SW 1271 (cell line): ENCODE measurements at regions not wholly inside any gene's neighbourhood (a gene's known extent, or its start where the extent isn't known, plus 50 kb on each side); places are given as distances from the start of the nearest gene placed in this dataset.
A peak's percentile ranks its signal among the peaks of the same experiment; 100 is the strongest.
"Not testable (repeated sequence)": the region's sequence is repeated elsewhere in the genome, so short reads cannot be mapped to it uniquely, and the experiment has no call there.

Experiments
- DNase-seq, 2 experiments: peaks; one replicate each; lab custom pipeline; 2025; lab: John Stamatoyannopoulos, UW

DNA sequence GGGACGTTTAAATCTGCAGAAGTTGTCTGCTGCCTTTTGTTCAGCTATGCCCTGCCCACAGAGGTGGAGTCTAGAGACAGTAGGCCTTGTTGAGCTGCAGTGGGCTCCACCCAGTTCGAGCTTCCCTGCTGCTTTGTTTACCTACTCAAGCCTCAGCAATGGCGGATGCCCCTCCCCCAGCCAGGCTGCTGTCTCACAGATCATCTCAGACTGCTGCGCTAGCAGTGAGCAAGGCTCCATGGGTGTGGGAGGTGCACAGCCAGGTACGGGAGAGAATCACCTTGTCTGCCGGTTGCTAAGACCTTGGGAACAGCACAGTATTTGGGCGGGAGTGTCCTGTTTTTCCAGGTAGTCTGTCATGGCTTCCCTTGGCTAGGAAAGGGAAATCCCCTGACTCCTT is 114.3 kb upstream of the PALM2AKAP2 start:
- not testable (repeated sequence) for DNase-seq

DNA sequence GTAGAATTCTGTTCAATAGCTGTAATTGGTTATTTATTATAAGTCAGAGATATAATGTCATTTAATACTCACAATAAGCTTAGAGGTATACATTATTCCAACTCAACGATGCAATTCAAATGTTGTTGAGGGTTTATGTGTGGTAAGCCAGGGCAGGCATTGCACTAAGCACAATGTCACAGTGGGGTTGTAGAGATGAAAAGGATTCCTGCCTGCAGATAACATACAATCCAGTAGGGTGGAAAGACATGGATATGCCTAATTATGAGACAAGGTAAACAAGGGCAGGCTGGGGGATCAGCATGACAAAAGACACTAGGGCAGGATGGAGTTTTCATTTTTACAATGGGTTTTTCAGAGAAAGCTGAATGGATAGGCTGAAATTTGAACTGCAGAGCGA is 98.7 kb upstream of the PALM2AKAP2 start:
- DNase-seq, result no peak

DNA sequence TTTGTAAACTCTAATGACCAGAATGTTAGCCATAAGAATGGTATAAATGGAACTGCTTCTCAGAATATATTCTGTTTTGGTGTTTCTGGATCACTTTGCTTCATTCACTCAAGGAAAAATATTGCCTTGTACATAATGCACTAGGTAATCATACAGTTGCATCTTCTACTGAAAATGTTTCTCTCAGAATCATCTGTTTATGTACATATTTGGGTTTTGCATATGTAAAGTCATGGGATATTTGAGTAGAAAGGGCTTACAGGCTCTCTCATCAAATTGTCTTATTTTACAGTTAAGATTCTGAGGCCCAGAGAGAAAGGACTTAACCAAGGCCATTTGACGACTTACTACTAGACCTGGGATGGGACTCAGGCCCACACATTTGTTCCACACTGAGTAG is 97.8 kb upstream of the PALM2AKAP2 start:
- no peak for DNase-seq

DNA sequence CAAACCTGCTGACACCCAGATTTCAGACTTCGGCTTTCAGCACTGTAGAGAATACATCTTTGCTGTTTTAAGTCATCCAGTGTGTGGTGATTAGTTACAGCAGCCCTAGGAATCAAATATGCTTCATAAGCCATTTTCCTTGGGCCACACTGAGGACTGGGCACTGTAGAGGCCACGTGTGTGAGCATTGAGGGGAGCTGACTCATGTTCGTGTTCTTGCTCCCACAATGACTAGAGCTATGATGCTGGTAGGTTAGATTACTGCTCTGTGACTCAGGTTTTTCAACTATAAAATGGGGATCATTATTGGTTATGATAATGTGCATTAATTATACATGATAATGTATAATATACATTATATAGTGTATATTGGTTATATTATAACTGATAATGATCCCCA is 96.5 kb upstream of the PALM2AKAP2 start:
- DNase-seq, result no peak

DNA sequence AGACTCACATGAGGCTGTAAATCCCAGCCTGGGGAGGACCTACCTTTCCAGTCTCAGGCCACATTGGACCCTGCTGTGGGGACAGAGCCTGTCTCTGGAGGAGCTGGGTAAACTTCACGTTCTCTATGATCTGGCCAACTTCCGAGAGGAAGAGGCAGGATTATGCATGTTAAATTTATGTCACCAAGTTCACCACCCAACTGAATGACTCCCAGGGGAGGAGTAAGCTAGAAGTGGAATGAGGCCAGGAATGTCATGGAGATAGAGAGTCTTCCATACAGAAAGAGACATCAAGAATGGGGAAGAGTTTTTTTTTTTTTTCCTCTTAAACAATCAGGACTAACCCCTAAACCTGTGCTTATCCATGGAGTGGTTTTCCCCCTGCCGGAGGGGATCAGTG is 90.3 kb upstream of the PALM2AKAP2 start:
- DNase-seq, result no peak

DNA sequence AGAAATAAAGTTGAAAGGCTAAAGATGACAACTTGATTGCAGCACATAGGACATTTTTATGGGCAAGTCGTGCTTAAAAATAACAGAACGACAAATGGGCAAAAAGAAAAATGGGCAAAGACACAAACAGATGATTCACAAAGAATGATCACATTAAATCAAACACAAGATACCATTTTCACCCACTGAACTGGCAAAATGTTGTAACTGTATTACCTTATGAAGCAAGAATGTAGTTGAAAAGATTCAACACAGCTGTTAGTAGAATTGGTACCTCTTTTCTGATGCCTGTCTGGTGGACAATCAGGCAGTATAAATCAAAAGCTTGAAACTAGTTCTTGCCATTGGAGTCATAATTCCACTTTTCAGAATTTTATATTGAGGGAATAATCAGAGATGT is 81.0 kb upstream of the PALM2AKAP2 start:
- no peak for DNase-seq

DNA sequence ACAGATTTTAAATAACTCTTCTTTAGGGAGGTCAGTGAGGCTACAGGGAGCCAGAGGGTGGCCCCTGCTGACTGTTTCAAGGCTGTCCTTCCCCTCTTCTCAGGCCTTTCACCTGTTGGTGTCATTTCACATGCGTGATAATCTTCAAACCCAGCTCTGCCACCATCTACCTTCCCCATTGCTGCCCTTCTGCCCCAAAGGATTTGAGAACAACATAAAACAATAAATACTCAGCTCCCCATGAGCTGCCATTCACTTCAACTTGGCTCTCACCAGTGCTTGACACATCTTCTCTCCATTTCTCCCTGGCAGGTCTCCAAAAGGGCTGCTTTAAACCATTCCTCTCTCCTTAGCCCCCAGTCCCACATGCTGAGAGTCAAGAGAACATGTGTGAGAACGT is 75.5 kb upstream of the PALM2AKAP2 start:
- no peak for DNase-seq

DNA sequence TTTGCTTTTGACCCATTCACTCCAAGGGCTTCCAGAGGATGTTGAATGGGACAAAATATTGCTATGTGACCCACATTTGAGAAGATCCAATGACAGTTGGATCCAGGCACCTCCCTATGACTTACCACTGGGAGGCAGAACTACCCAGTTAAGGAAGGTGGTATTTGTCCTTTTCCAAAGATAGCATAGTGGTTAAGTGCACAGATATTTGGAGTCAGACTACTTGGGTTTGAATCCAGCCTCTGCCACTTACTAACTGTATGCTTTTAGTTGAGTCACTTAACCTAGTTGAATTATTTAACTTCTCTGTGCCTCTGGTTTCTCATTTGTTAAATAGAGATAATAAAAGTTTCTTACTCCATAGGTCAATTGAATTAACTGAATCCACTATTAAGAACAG is 74.5 kb upstream of the PALM2AKAP2 start:
- peak; percentile 28 to 48 for DNase-seq

DNA sequence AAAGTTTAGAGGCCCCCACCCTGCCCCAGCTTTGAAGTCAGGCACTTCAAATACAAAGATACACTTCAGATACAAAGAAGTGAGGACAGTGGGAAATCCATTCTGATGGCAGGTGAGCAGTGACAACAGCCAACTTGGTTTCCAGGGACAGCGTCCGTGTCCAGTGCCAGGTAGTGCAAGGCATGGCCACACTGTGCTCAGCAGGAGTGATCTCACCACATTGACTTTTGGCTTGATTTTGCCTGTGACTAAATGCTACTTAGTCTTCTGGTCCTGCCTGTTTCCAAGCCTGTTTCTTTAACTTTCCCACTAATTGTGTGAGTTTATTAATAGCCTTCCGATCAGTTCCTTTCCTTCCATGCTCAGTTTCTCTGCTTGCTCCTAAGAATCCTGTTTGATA is 72.6 kb upstream of the PALM2AKAP2 start:
- no peak for DNase-seq

DNA sequence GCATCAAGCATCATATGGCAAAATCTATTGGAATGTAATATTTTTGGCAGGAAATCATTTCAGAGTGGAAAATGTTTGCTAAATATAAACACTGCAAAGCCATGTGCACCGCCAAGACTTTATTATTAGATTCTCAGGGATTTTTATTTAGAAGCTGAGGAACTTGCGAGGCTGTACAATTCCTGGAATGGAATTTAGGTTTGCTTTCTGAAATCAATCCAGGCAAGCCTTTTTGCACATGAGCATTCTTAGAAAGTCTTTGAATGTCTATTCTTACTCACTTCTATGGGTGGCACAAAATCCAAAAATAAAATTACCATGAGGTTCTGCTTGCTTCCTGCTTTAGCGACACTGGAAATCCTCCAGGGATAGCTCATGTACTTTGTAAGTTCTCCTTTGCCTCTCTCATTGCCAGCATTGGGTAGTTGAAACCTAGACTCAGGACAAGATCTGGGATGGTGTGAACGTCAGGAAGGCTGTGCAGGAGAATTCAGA is 71.5 kb upstream of the PALM2AKAP2 start:
- no peak for DNase-seq

DNA sequence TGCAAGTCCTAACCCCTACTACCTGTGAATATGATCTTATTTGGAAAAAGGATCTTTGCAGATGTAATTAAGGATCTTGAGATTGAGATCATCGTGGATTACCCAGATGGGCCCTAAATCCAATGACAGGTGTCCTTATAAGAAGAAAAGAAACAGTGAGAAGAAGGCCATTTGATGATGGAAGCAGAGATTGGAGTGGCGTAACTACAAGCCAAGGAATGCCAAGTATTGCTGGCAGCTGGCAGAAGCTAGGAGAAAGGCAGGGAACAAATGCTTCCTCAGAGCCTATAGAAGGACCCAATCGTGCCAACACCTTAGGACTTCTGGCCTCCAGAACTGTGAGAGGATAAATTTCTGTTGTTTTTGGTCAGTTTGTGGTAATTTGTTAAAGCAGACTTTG is 70.1 kb upstream of the PALM2AKAP2 start:
- DNase-seq, result no peak

DNA sequence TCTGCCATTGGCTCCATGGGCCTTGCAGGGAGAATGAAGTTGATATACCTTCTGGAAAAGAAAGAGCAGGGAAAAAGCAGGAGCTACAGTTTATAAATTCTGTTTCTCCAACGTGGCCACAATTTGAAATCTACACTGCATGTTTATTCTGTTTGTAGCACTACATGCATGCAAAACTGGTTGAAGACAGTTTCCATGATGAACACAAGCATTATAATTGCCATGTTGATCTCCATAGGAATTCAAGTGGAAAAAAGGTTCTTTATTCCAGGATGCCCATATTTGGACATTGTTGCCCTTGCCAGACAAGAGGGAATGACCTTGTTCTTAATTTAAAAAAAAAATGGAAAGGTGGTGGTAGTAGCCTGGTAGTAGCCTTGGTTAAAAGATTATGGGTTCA is 69.2 kb upstream of the PALM2AKAP2 start:
- no peak for DNase-seq

DNA sequence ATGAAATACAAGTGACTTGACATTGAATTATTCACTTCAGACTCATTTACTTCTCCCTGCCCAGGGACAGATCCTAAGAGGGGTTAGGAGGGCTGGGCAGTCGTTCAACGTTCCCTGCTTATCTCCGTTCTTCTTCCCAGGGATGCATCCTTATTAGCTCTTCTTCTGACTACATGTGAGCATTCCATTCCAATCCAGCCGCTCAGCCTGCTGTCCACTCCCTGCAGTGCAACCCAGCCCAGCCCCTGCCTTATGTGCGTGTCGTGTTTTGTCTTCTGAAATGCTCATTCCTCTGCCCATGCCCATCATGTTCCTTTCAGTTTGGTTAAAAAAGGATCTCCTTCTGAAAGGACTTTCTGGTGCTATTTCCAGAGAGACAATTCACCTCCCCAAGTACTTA is 64.7 kb upstream of the PALM2AKAP2 start:
- DNase-seq, result no peak

DNA sequence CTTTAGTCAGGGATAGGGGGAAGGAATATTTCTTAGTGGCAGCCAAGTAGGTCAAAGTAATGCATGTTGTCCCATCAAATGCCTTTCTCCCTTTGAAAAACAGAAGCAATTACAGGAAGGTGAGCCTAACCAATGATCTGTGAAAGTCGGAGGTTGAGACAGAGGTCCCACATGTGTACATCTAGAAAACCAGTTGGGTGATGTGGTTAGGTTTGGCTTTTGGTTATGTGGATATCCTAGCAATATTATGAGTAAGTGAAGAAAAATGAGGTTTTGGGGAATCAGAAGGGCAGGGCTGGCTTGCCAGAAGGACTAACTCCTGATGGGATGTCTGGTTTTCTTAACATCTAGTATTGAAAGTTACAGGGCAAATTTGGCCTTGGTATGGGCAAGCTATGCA is 63.4 kb upstream of the PALM2AKAP2 start:
- no peak for DNase-seq

DNA sequence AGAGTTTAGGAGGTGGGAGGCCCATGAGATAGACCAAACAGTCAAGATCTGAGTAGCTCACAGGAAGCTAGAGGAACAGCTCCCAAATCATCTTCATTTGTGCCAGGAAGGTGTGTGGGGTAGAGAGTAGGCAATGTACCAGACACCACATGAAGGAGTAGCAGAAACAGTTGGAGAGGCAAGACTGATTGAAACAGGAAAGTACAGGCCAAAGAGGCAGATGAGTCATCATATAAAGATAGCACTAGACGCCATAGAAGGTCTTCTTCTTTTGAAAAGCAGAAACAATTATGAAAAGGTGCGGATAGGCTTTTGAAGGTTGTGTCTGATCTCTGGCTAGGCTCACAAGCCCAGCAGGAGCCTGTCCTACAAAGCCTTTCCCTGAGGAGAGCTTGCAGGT is 62.7 kb upstream of the PALM2AKAP2 start:
- no peak for DNase-seq

DNA sequence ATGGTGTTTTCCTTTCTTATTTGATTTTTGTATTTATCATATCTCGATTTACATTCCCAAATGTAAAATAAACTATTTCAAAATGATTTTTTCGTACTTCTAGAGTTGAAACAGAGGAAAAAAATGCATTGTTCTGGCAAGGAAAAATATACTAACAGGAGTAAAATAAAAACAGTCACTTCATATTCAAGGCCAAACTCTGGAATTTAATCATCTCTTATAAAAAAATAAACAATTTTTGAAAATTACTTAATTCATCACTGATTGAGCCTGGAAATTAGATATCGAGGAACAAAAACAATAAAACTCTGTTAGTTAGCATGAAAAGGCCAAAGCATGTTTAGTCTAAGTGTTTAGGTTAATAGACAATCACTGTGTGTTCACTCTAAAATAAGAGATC is 61.1 kb upstream of the PALM2AKAP2 start:
- no peak for DNase-seq

DNA sequence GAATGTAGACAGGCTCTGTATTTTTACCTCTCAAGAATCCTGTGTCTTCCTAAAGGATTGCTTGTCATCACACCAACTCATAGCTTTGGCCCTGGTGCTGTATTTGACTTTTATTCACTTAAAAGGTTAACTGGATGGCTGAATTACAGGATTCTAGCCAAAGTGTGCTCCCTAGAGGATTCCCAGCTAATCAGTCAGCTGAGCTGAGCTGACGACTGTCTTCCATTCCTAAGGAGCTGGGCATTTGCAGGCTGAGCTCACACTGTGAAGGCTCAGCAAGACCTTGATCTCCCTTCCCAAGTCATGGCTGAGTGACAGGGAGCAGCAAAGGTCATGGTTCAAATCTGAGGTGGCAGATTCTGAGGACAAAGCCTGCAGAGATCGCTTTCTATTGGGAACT is 59.0 kb upstream of the PALM2AKAP2 start:
- no peak for DNase-seq

DNA sequence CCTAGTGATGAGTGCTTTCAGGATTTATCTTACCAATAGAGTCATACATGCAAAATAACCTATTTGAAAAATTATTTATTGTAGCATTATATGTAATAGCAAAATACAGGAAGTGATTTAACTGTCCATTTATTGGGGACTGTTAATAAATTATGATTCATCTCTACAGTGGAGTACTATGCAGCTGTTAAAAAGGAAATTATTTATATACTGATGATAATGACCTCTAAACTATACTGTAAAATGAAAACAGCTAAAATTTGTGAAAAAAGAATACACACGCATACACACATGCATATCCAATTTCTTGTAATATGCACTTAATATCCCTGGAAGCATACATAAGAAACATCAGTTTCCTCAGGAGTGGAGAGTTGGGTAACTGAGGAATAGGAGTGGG is 58.0 kb upstream of the PALM2AKAP2 start:
- DNase-seq, result no peak

DNA sequence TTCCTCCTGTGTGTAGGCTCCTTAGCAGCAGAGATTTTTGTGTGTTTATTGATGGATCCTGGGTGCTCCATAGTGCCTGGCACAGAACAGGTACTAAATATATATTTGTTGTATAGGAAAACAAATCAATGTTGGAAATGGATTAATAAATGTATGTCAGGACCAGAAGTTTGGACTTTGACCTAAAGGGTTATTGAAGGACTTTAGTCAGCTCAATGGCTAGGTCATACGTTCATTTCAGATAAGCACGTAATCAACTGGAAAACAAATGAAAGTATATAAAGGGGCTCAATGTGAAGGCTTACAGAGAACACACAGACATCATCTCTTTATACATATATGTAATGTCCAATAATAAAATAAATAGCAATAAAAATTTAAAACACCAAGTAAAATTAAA is 56.2 kb upstream of the PALM2AKAP2 start:
- DNase-seq, result no peak

DNA sequence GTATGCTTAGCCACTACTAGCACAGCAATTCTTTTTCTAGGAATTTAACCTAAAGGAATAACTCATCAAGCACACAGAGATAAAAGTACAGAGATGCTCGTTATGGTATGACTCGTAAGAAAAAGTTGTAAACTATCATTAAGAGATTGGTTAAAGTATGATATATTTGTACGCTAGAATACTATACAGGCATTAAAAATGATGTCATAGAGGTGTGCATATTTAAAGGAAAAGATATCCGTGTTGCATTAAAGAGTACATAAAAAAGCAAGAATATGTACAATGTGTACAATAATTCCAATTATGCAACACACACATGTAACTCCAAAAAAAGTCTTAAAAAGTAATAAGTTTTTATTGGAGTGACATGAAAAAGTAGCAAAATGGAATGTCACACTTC is 54.5 kb upstream of the PALM2AKAP2 start:
- DNase-seq, result no peak

DNA sequence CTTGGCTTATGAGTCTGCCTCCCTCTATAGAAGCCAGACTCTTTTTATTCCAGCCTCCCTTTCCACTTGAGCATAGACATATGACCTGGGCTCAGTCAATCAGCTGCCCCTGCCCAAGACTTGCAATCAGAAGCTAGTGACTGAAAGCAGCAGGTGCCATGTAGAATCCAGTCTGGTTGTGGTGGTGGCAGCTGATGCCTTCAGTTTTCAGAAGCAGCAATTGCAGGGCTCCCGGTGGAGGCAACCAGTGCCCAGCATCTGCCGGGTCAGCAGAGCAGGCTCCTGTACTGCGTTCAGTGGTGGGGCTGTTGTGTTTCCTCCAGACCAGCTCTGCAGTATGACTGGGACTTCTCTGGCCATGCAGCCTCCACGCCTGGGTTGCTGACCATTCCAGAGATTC is 53.9 kb upstream of the PALM2AKAP2 start:
- DNase-seq, result no peak

DNA sequence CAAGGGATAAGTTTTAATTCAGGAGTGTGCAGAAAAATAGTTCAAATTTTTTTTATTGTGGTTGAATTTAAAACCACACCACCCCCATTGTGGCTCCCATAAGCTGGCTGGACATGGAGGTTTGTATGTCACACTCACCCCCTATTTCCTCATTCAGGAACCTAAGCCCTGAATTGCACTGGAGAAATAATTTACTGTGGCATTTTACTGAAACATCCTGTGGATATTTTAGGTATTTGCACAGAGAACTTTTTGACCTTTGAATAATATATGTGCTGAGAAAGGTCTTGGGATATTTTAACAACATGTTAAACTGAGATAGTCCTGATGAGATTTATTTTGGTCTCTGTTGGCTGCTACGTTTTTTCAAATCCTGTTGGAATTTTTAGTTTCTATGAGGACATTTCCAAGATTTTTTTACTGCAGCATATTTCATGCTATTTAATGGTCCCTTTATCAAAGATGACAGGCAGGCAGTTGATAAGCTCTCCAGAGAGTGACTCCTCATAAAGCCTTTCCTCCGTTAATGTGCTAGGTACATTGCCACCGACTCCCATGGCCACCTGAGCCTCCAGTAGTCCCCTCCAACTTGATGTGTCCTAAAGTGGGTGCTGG is 51.2 kb upstream of the PALM2AKAP2 start:
- no peak for DNase-seq

DNA sequence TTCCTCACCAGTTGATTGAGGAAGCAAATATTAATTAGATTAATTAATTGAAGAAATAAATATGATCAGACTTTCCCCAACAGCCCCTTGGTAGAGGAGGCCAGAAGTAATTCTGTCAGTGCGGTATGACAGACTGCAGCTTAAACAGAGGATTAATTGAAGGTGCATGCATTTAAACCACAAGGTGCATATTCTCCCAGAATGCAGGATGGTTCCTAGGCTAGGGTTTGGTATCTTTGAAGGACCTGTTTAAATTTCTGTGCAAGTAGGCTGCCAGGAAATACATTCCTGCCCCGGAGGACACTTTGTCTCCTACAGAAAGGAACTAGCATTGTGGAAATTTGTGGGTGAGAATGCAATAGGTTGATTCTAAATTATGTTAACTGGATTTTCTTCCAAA is 50.5 kb upstream of the PALM2AKAP2 start:
- no peak for DNase-seq
